HG03159 (cell line): ENCODE measurements at regions not wholly inside any gene's neighbourhood (a gene's known extent, or its start where the extent isn't known, plus 50 kb on each side); places are given as distances from the start of the nearest gene placed in this dataset.

ENCODE experiments used
- ATAC-seq: cut with Tn5 transposase; IDR thresholded peaks from one replicate; pipeline ENCODE4 v1.9.1; 2021; ENCODE audit warnings: mild to moderate bottlenecking, moderate library complexity; ENCODE audit not compliant: unreplicated experiment

DNA sequence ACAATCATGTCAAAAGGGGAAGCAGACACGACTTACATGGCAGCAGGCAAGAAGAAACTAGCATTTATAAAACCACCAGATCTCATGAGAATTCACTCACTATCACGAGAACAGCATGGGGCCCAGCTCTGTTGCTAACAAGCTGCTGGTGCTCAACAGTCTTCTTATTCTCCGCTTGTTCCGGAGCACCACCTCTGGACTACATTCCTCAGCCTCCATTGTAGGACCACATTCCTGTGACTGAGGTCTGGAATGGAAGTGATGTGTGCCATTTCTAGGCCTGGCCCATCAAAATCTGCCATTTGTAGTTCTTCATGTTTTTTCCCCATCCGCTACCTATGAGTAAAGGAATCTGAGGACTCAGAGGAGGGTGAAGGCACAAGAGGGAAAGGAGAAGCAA is 111.5 kb upstream of the PTCHD1 start:
- no peak for ATAC-seq

- no peak for ATAC-seq
Measured at GRCh38 chrX:23228454-23228853, 106.2 kb upstream of the PTCHD1 start.

DNA sequence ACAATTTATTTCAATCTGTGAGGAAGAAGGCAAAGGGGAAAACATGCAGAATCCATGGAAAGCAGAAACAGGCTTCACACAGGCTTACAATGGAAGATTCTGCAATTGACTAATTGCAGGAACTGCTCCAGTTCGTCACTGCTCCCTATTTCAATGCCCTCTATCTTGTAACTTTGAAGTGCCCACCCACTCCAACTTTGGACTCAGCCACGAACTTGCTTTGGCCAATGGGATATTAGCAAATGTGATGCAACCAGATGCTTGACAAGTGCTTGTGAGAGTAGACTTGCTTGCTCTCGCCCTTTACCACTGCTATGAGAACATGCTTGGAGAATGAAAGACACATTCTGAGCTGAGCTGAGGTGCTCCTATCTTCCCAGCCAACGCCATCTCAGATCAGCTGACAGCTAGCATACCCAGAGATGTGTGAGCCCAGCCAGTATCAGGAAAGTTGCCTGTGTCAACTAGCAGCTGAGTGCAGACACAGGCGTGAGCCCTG is 105.7 kb upstream of the PTCHD1 start:
- ATAC-seq: no peak

DNA sequence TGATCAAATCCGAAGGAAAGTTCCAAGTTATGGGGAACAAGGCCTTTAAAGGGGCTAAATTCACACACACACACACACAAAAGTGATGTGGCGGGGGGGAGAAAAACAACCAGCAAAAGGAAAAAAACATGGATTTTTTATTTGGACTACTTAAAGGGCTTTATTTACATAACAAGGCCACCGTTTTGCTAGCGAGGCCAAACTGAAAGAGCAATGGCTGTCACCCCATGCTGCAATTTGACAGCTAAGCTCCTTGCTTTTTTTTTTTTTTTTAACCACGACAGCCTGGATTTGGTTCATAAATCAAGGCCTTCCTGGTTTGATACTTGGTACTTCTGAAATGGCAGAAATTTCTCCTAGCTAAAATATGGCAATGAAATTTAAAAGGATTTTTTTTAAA is 99.6 kb upstream of the PTCHD1 start:
- no peak for ATAC-seq

DNA sequence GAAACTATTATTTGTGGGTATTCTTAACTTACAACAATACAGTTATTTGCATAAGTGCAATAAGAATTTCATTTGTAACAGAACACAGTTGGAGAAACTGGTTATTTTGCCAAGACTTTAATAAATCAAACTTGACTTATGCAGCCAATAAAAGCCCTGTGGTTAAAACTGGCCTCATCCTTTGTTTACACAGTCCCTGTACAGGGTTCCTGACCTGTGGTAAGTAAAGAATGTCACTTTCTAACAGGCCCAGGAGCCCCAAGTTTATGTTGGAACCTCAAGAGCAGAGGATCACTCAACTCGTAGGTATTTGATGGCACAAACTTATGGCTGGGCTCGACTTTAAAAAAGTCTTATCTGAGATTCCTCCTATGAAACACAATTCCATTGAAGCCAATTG is 88.6 kb upstream of the PTCHD1 start:
- ATAC-seq: no peak

- ATAC-seq: no peak
Measured at GRCh38 chrX:23248187-23248586, 86.5 kb upstream of the PTCHD1 start.

GRCh38 chrX:23251043-23251442 is 83.6 kb upstream of the PTCHD1 start:
- no peak for ATAC-seq

- no peak for ATAC-seq
Measured at GRCh38 chrX:23263892-23264291, 70.8 kb upstream of the PTCHD1 start.

DNA sequence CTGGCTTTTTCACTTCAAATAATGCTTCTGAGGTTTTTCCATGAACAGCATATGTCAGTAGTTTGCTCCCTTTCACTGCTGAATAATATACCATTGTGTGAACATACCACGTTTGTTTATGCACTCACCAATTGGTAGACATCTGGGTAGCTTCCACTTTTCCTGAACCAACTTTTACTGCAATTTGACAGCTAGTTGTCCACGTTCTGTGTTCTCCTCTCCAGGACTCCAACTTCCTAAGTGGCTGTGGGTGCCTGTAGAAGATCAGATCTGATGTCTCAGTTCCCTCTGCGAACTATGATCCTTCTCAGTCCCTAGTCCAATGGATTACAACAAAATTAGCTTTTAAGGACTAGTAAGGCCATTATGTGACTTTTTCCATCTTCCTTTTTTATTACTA is 64.7 kb upstream of the PTCHD1 start:
- ATAC-seq: no peak

GRCh38 chrX:23271026-23271425 is 63.6 kb upstream of the PTCHD1 start:
- no peak for ATAC-seq

DNA sequence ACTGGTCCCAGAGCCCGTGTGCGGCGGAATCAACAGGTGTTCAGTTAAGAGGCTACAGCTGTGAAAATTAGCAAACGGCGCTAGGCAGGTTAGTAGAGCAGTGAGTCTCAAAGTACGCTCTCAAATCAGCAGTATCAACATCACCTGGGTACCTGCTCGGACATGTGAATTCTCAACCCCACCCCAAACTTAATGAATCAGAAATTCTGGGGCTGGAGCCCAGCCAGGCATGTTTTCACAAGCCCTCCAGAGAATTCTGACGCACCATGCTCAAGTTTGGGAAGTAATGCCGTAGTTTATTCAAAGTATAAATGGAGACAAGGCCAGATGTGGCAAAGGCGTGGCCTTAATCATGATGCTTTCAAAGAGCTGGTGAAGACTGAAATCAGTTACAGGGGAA is 58.2 kb upstream of the PTCHD1 start:
- ATAC-seq: no peak
